HG03108 (cell line): ENCODE measurements at regions not wholly inside any gene's neighbourhood (a gene's known extent, or its start where the extent isn't known, plus 50 kb on each side); places are given as distances from the start of the nearest gene placed in this dataset.

Experiments
- ATAC-seq: cut with Tn5 transposase; IDR thresholded peaks from one replicate; pipeline ENCODE4 v1.9.1; 2021; ENCODE audit warnings: moderate library complexity; ENCODE audit not compliant: unreplicated experiment

DNA sequence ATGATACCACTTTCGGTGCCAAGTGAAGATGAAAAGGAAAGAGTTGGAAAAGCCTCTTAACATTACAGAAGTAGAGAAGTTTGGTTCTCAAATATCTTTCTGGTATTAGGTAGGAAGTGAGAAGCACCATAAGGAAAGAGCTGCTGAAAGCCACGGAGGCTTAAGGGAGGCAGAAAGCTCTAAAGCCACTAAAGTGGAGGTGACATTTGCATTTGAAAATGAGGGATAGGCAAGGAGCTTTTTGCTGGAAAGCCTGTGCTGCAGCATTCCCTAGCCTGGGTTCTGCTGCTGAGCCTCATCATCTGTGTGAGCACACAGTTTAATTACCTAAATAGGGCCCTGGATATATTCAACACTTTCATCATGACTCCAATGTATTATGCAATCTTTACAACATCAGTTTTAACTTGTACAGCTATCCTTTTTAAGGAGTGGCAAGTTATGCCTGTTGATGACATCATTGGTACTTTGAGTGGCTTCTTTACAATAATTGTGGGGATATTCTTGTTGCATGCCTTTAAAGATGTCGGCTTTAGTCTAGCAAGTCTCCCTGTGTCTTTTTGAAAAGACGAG is 315.4 kb downstream of the RBM26 start:
- no peak for ATAC-seq

DNA sequence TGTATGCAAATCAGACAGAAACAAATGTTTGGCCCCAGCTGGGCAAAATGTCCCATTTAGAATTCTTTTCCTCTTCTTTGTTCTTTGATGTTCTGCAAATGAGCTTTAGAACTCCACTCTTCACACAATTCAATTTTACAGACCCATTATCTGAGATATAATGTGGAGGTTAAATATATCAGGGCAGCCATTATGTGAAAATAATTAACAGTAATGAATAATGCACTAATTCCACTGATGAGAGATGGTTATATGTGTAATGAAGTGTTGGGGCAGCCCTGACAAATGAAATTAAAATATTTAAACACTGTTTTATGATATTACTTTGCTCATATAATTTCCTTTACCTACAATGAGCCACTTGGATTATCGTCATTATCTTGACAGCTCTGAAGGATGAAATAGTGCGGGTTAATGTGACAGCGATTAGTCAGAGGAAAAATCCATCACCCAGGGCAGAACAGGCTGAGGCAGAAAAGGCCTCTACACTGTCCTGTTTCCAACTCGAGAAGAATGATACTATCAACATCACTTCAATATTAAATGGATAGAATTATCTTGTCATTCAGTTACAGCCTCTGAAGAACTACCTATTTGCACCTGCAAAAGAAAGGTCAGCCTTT is 321.1 kb downstream of the RBM26 start:
- no peak for ATAC-seq

DNA sequence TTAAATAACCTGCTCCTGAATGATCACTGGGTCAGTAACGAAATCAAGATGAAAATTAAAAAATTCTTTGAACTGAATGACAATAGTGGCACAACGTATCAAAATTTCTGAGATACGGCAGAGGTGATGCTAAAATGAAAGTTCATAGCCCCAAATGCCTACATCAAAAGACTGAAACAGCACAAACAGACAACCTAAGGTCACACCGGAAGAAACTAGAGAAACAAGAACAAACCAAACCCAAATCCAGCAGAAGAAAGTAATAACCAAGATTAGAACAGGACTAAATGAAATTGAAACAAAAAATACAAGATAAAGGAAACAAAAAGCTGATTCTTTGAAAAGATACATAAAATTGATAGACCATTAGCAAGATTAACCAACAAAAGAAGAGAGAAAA is 324.1 kb downstream of the RBM26 start:
- no peak for ATAC-seq

DNA sequence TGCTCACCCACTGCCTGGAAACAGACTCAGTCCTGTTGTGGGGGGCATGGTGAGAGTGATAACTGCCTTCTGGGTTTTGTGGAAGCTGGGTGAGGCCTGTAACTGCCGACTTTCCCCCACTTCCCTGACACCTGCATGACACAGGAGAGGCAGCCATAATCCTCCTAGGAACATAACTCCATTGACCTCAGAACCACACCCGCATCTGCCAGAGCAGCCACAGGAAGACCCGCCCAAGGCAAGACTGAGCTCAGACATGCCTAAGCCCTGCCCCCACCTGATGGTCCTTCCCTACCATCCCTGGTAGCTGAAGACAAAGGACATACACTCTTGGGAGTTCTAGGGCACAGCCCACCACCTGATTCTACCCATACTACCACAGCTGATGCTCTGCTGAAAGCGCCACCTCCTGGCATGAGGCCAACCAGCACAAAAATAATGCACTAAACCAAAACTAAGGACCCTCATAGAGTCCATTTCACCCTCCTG is 326.7 kb downstream of the RBM26 start:
- ATAC-seq: no peak

DNA sequence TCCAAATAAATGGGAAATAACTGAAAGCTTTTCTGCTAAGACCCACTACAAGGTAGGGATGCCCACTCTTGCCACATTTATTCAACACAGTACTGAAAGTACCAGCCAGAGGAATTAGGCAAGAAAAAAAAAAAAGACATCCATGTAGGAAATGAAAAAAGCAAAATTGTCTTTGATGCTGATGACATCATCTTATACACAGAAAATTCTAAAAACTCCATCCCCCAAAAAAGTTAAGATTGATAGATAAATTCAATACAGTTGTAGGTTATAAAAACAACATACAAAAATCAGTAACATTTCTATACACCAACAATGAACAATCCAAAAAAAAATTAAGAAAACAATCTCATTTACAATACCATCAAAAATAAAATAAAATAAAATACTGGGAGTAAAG is 330.4 kb downstream of the RBM26 start:
- ATAC-seq: no peak

DNA sequence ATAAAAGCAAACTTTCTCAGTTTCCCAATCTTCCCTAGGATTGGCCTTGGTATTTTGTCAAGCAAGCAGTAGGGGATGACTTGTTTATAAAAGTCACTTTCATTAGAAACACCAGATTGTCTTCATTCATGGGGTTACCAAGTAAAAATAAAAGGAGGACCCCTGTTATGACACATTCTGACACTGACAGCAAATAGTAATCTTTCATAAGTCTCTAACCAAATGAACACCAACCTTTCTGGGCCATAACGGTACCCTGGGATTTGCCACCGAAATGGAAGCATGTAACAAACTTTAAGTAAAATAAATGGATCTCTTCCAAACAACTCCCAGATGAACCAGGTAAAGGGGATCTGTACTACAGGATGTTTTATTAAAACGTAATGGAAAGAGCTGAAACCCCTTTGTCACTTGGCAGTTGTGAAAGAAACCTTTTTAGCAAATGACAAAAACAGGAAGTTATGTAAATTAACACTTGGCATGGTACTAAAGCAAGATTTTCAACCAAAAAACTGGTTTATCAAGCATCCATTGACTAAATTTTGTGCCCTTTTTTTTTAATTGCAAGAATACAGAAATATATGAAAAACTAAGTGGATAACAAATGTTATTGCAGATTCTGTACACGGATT is 335.6 kb downstream of the RBM26 start:
- ATAC-seq: peak; percentile 74

DNA sequence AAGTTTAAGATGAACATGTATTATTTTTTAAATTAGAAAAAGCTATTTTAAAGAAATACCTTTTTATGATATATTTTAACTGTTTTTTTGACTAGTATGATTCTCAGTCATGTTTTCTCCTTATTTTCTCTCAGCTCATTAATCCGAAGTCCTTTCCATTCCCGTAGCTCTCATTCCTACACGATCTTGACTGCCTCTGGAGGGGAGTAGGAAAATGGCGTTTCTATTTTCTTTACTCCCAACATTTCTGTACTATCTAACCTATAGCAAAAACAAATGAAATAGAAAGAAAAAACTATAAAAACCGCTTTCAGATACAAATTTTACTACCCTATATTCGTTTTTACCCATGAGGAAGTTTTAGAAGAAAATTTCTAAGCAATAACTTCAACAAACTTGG is 343.8 kb downstream of the RBM26 start:
- ATAC-seq: no peak

DNA sequence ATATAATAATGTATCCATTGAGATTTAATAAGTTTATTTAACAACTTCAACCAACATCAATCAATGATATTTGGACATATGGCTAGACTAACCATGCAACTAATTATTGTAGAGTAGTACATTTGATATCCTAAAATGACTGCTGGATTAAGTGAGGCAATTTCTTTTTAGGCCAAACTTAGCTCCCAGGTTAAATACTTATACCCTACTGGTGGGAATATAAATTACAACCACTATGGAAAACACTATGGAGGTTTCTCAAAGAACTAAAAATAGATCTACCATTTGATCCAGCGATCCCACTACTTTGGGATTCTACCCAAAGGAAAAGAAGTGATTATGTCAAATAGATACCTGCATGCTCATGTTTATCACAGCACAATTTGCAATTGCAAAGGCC is 345.8 kb downstream of the RBM26 start:
- ATAC-seq: no peak

DNA sequence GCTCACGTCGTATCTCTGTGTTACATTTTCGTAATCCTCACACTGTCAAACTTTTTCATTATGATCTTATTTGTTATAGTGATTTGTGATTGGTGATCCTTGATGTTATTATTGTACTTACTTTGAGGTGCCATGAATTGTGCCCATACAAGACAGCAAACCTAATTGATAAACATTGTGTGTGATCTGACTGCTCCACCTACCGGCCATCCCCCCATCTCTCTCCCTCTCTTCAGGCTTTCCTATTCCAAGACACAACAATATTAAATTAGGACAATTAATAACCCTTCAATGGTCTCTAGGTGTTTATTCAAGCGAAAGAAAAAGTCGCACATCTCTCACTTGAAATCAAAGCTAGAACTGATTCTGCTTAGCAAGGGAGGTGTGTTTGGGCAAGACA is 349.3 kb downstream of the RBM26 start:
- ATAC-seq: no peak

DNA sequence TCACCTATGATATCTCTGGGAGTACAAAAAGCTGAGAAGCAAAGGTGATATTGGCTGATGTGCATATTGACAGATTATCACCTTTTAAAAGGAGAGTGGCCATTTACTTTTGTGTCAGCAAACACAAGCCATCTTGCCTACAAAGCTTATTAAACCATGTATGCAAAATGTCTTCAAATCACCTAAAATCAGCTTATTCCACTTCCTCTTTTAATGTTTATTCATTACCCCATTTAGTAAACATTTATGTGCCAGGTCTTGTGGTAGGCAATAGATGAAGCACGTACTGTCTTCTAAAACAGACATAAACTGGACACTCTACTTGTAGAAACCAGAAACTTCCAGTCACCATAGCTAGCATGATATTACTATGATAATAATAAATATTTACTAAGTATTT is 354.6 kb downstream of the RBM26 start:
- ATAC-seq: no peak

DNA sequence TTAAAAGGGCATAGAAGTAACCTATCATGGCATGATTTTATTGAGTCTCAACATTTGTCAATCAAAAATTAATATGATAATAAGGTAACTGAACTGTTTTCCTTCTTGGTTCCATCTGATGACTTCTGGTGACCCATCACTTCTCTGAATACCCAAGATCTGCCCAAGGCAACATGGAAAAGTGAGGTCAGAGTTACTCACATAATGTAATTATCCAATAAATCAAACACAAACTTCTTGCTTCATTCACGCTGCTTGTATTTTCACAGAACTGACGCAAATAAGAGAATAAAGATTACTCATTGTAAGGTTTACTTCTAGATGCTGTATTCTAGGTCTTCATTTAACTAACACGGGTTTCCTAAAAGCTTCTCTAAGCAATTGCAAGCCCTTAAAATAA is 361.6 kb downstream of the RBM26 start:
- ATAC-seq: no peak

DNA sequence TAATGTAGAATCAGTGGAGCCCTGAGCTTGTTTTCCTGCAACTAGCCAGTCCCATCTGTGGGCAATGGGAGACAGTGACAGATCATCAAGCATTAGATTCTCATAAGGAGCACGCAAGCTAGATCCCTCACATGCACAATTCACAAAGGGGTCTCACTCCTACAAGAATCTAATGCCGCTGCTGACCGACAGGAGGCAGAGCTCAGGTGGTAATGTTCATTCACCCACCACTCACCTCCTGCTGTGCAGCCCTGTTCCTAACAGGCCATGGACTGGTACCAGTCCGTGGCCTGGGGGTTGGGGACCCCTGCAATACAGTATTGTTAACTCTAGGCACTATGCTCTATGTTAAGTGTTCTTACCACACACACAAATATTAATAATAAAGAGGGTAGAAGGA is 362.8 kb downstream of the RBM26 start:
- no peak for ATAC-seq

DNA sequence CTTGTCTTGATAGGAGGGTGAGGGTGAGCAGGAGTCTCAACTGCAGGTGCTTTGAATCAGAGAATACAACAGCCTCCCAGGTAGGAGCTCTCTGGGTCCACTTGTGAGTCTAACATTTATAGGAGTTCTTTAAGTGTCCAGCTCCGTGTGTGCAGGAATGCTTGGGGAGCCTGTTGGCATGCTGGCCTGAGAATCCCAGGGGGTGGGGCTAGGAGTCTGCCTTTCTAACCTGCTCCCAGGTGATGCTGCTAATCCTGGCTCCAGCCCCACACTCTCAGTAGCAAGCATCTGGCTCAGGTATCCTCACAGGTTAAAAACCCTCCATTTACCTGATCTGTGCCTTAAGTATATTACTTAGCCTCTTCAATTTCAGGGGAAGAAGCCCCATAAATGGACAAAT is 368.9 kb downstream of the RBM26 start:
- no peak for ATAC-seq

DNA sequence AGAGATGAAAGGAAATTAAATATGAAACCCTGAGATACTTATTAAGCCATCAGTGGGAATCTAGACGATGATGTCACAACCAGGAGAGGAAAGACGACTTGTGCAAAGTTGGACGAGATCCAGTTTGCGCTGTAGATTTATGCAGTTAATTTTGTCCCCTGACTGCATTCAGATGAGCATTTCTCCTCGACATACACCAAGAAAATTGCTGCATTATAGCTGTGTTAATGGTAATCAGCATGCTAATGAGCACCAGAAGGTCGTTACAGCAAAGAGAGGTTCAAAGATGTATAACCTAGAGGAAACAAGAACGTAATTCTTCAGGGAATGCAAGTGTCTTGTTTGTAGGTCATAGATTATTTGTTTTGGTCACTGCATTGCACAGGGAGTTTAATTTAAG is 371.7 kb downstream of the RBM26 start:
- ATAC-seq: no peak

DNA sequence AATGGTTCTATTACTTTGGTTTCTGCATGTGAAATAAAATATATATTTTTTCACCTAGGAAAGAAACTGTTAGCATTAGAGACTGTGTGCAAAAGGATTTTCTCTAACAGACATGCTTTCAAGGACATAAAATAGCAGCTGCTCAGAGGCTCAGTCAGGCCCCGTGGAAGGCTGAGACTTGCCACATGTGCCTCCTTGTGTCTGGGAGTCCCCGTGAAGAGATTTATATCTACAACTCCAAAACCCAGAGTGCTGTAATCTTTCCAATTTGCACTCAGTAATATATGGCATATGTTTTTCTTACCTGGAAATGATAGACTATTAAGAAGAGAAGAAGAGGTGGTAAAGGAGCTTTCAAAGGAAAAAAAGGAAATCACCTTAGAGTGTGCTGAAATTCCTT is 371.6 kb upstream of the OBI1 start:
- no peak for ATAC-seq

DNA sequence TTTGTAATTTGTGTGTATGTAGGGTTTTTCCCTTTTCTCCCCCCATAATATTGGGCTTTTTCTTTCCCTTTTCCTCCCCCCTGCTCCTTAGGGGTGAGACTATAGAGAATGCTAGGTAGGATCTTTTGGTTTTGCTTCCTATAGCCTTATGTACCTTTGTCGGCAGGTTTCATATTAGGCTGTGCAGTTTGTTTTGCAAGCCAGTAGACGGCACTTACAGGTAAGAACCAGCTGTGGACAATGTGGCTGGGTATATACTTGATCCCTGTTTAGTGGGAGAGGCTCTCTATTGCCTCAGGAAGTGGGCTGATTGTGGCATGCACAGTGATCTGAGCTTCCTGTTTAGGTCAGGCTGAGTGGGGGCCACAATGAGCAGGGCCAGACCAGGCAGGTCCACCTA is 359.2 kb upstream of the OBI1 start:
- ATAC-seq: no peak

DNA sequence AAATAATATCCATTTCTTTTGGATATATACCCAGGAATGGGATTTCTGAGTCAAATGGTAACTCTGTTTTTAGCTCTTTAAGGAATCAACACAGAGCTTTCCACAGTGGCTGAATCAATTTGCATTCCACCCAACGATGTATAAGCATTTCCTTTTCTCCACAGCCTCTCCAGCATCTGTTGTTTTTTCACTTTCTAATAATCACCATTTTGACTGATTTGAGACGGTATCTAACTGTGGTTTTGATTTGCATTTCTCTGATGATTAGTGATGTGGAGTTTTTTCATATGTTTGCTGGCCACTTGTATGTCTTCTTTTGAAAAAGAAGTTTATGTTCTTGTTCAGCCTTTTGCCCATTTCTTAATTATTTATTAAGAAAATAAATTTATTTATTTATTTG is 352.2 kb upstream of the OBI1 start:
- no peak for ATAC-seq

DNA sequence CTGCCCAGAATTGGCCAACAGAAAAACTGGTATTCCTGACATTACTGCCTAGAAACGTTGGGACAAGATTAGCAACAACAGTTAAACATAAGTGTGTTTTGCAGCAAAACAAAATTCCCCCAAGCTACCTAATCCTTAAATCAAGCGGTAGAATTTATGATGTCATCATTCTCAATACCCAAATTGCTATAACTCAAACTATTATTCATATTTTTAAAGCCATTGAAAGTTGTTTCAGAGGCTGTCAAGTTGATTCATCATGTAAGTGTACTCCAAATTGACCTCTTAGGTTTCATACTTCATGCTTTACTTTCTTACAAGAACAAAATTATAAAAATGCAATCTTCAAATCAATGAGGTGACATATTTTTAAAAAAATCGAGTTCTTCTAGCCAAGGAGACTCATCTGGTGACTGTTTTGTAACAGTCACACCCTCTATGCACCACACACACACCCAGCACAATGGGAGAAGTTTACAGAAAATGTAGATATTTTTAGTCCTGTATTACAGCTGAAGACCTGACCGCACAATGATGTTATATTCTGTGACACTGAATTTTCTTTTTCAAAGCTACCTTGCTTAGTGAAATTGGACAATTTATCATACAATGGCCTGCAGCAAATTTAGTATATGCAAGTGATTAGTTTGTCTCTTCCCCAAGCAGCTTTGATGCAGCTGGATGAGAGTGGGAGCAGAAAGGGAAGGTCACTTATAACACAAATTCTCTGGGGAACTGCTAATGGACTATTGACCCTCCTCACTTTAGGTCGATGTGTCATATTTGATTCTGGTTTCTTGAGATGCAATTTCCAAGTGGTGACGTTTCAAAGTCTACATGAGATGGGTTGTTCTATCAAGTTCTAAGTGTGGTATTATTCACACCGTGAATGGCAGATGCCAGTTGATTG is 345.3 kb upstream of the OBI1 start:
- no peak for ATAC-seq

DNA sequence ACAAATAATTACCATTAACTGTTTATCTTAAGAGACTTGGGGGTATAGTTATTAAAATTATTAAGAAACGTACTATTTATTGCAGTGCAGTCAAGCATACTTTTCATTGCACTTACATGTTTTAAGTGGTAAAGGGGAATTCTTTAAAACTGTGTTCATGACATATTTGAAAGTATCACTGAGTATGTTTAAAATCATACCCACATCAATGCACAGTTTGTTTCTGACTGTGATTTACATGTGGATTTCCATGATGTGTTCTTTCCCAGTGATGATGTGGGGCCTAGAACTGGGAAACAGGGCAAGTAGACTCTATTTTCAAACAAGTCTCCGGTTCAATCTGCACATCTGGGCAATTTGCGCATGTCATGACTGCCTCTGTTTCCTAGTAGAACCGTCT is 340.5 kb upstream of the OBI1 start:
- no peak for ATAC-seq

DNA sequence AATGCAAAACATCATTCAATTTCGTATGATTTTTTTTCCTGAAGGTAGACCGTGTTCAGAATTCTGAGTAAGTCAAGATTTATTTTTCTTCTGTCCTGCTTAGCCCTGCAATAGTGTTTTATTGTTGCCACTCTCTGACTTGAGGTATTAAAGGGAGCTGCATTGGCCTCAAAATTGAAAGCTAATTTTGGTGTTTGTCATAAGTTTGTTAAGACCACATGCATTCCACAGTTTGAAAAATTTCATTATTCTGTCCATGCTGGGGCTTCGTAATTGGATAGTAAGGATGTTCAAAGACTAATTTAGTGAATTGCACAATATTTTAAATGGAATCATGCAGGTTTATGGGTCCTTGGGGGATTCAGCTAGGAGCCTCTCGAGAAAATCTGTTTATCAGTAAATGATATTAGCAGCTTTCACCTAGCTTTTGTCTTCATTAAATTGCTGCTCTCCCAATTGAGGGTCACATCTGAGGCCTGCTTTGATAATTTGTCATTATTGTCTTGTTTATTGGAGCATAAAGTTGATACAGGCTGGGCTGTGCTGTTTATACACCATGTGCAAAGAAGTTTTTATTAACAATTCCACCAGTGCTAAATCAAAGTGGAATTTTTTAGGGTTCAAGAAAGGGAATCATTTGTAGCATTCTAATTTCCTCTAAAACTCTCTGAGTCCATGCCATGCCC is 339.8 kb upstream of the OBI1 start:
- ATAC-seq: no peak
